ENCODE measurements at regions not wholly inside any gene's neighbourhood (a gene's known extent, or its start where the extent isn't known, plus 50 kb on each side); places are given as distances from the start of the nearest gene placed in this dataset.

GRCh38 chr3:76403556-76403955 is 618.2 kb upstream of the ZNF717 start:
- H3K4me3 ChIP-seq = no peak overlapping the region
- no peaks in the 10 kb centered on the region for H3K4me1 ChIP-seq
- no peaks in the 10 kb centered on the region for H3K27me3 ChIP-seq
- H3K27ac ChIP-seq = no peak overlapping the region
- intact Hi-C loops (cut with DNase I; ENCODE audit: low total_unique reads) = no loop called here
- no peak for TF ChIP-seq CTCF (IDR thresholded peaks at IDR 0.05)
- TF ChIP-seq POLR2AphosphoS5 (IDR thresholded peaks at IDR 0.05) = no peak
- TF ChIP-seq POLR2A (IDR thresholded peaks at IDR 0.05) = no peak
- no peaks in the 10 kb centered on the region for H3K36me3 ChIP-seq
- no peak for DNase-seq (ENCODE audit: low spot score in 2 of 2)
- no peaks in the 10 kb centered on the region for H3K9me3 ChIP-seq

- Histone ChIP-seq H3K27ac (no peak overlapping the region), H3K4me1 (no peaks in the 10 kb centered on the region), H3K9me3 (no peaks in the 10 kb centered on the region), H3K4me3 (no peak overlapping the region), H3K36me3 (no peaks in the 10 kb centered on the region), H3K27me3 (no peaks in the 10 kb centered on the region)
- DNase-seq (ENCODE audit: low spot score in 2 of 2) = no peak
- intact Hi-C loops (cut with DNase I; ENCODE audit: low total_unique reads) = no loop called here
- TF ChIP-seq POLR2A (IDR thresholded peaks at IDR 0.05) = no peak
- no peak for TF ChIP-seq POLR2AphosphoS5 (IDR thresholded peaks at IDR 0.05)
- no peak for TF ChIP-seq CTCF (IDR thresholded peaks at IDR 0.05)
These were observed 619.8 kb upstream of the ZNF717 start for GRCh38 chr3:76405196-76405595.

GRCh38 chr3:76410762-76411281 is 625.5 kb upstream of the ZNF717 start:
- H3K4me3 ChIP-seq = no peak overlapping the region
- no peaks in the 10 kb centered on the region for H3K36me3 ChIP-seq
- H3K27me3 ChIP-seq = no peaks in the 10 kb centered on the region
- H3K9me3 ChIP-seq = no peaks in the 10 kb centered on the region
- TF ChIP-seq POLR2A (IDR thresholded peaks at IDR 0.05) (no peak), CTCF (IDR thresholded peaks at IDR 0.05) (no peak), POLR2AphosphoS5 (IDR thresholded peaks at IDR 0.05) (no peak)
- no peaks in the 10 kb centered on the region for H3K4me1 ChIP-seq
- no peak for DNase-seq (ENCODE audit: low spot score in 2 of 2)
- no peak overlapping the region for H3K27ac ChIP-seq
- intact Hi-C loops (cut with DNase I; ENCODE audit: low total_unique reads) = no loop called here

GRCh38 chr3:76415384-76415783 is 624.5 kb upstream of the ROBO2 start:
- intact Hi-C loops (cut with DNase I; ENCODE audit: low total_unique reads) = no loop called here
- H3K4me1 ChIP-seq = no peaks in the 10 kb centered on the region
- TF ChIP-seq POLR2AphosphoS5 (IDR thresholded peaks at IDR 0.05) (no peak), CTCF (IDR thresholded peaks at IDR 0.05) (no peak), POLR2A (IDR thresholded peaks at IDR 0.05) (no peak)
- H3K9me3 ChIP-seq = no peaks in the 10 kb centered on the region
- no peaks in the 10 kb centered on the region for H3K27me3 ChIP-seq
- H3K27ac ChIP-seq = no peak overlapping the region
- no peak for DNase-seq (ENCODE audit: low spot score in 2 of 2)
- no peak overlapping the region for H3K4me3 ChIP-seq
- no peaks in the 10 kb centered on the region for H3K36me3 ChIP-seq

- DNase-seq (ENCODE audit: low spot score in 2 of 2) = no peak
- intact Hi-C loops (cut with DNase I; ENCODE audit: low total_unique reads) = no loop called here
- Histone ChIP-seq H3K27me3 (no peaks in the 10 kb centered on the region), H3K4me1 (no peaks in the 10 kb centered on the region), H3K36me3 (no peaks in the 10 kb centered on the region), H3K27ac (no peak overlapping the region), H3K9me3 (no peaks in the 10 kb centered on the region), H3K4me3 (no peak overlapping the region)
- no peak for TF ChIP-seq CTCF (IDR thresholded peaks at IDR 0.05)
- TF ChIP-seq POLR2AphosphoS5 (IDR thresholded peaks at IDR 0.05) = no peak
- TF ChIP-seq POLR2A (IDR thresholded peaks at IDR 0.05) = no peak
These were observed 610.2 kb upstream of the ROBO2 start for GRCh38 chr3:76429581-76430177.

All from breast epithelium (tissue), 4 donors.